Vagina (tissue), 2 donors: ENCODE measurements at regions not wholly inside any gene's neighbourhood (a gene's known extent, or its start where the extent isn't known, plus 50 kb on each side); places are given as distances from the start of the nearest gene placed in this dataset.

Experiments
- DNase-seq, 2 donors: peaks; one replicate each; pipeline ENCODE4 v3.0.0-alpha.2; 2017; ENCODE audit errors: extremely low spot score in 2 of 2
- H3K27ac ChIP-seq: fragments of 200-600 bp; sonication (generic); one replicate; pipeline ENCODE4 v1.5.1; 2019
- H3K27me3 ChIP-seq: fragments of 200-600 bp; sonication (generic); one replicate; pipeline ENCODE4 v1.5.1; 2019
- H3K36me3 ChIP-seq, 2 donors: fragments of 200-600 bp; sonication (generic); one replicate each; pipeline ENCODE4 v1.5.1; 2017 to 2019
- H3K4me1 ChIP-seq: fragments of 200-600 bp; sonication (generic); one replicate; pipeline ENCODE4 v1.5.1; 2019
- H3K4me3 ChIP-seq, 2 donors: fragments of 200-600 bp; sonication (generic); 1 replicate in 1 of 2; 2 replicates in 1 of 2; pipeline ENCODE4 v1.5.1; 2016 to 2019
- H3K9me3 ChIP-seq: fragments of 200-600 bp; sonication (generic); one replicate; pipeline ENCODE4 v1.5.1; 2019
- CTCF ChIP-seq, 3 experiments: fragments of 450-650 bp in 2 of 3; fragments of 200-600 bp in 1 of 3; sonication (generic) in 1 of 3; IDR thresholded peaks; one replicate each; pipeline ENCODE4 v1.5.1; 2017 to 2019; ENCODE audit warnings: antibody characterized with exemption in 3 of 3, mild to moderate bottlenecking in 2 of 3, moderate library complexity in 2 of 3
- POLR2A ChIP-seq, 2 donors: fragments of 450-650 bp; IDR thresholded peaks; one replicate each; pipeline ENCODE4 v1.6.1; 2017; ENCODE audit warnings: antibody characterized with exemption in 2 of 2, mild to moderate bottlenecking in 2 of 2, moderate library complexity in 2 of 2
- POLR2AphosphoS5 ChIP-seq, 2 donors: sonication (generic); formaldehyde crosslinking; IDR thresholded peaks; one replicate each; pipeline ENCODE4 v1.9.0; 2017; ENCODE audit warnings: antibody characterized with exemption in 2 of 2, mild to moderate bottlenecking in 2 of 2, low read depth in 1 of 2; ENCODE audit not compliant: insufficient read depth in 1 of 2
- intact Hi-C: fragments of 100-400 bp; cut with DNase I; formaldehyde crosslinking; loops from one replicate; pipeline ENCODE4 v1.15.1; 2023

GRCh38 chr12:127401005-127401404 lies 866.0 kb upstream of the TMEM132C start:
- Histone ChIP-seq H3K27ac (no peak overlapping the region), H3K36me3 (no peaks in the 10 kb centered on the region), H3K4me3 (no peak overlapping the region), H3K4me1 (no peaks in the 10 kb centered on the region), H3K27me3 (no peaks in the 10 kb centered on the region), H3K9me3 (no peaks in the 10 kb centered on the region)
- TF ChIP-seq CTCF (IDR thresholded peaks at IDR 0.05), result no peak
- TF ChIP-seq POLR2A (IDR thresholded peaks at IDR 0.05), result no peak
- TF ChIP-seq POLR2AphosphoS5 (IDR thresholded peaks at IDR 0.05; ENCODE audit: insufficient read depth in 1 of 2, low read depth in 1 of 2), result no peak
- intact Hi-C loops, result no loop called here
- DNase-seq, result no peak

DNA sequence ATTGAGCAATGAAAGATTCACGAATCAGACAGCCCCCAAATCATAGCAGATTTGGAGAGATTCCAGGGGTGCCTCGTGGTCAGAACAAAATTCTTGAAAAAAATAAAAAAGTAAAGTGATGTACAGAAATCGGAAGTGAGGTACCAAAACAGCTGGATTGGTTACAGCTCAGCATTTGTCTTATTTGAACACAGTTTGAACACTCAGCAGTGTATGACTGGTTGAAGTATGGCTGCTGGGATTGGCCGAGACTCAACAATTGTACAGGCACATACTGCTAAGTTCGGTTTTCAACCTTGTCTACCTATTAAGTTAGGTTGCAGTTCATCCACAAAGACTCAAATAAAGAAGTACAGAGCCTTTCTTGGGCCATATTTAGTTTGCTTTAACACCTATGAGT lies 865.4 kb upstream of the TMEM132C start:
- no peak for TF ChIP-seq POLR2A (IDR thresholded peaks at IDR 0.05)
- TF ChIP-seq POLR2AphosphoS5 (IDR thresholded peaks at IDR 0.05; ENCODE audit: insufficient read depth in 1 of 2, low read depth in 1 of 2), result no peak
- no peak for TF ChIP-seq CTCF (IDR thresholded peaks at IDR 0.05)
- intact Hi-C loops, result no loop called here

DNA sequence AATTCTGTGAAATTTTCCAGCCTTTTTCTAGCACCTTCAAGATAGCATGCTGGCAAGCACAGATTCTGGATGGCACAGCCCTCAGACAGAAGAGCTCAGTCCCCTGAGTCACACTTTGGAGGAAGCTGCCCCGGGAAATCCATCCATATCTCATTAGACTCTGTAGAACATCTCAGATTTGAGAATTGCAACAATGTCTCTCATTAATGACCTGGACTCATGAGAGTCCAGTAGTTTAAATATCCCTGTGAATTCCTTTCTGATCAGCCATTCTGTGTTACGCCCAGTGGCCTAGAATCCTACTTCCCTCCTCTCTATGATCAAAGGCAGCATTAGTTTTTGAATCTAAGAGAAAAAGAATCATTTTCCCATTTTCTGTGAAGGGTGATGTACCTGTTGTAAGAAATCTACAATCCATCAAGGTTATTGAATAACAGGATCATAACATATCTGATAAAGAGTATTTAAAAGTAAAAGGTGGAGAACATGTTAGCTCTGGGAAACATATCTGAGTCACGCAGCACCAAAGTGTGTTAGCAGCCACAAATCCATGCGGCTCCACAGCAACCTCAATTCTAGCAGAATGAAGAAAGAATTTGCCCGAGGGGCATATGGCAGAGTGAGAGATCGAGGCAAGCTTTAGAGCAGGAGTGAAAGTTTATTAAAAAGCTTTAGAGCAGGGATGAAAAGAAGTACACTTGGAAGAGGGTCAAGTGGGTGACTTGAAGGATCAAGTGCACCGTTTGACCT lies 855.6 kb upstream of the TMEM132C start:
- TF ChIP-seq CTCF (IDR thresholded peaks at IDR 0.05) (no peak), POLR2A (IDR thresholded peaks at IDR 0.05) (no peak), POLR2AphosphoS5 (IDR thresholded peaks at IDR 0.05; ENCODE audit: insufficient read depth in 1 of 2, low read depth in 1 of 2) (no peak)
- H3K27me3 ChIP-seq, result no peaks in the 10 kb centered on the region
- intact Hi-C loops, result no loop called here
- H3K9me3 ChIP-seq, result no peaks in the 10 kb centered on the region
- H3K27ac ChIP-seq, result no peak overlapping the region
- no peaks in the 10 kb centered on the region for H3K4me1 ChIP-seq
- no peak for DNase-seq
- no peaks in the 10 kb centered on the region for H3K36me3 ChIP-seq
- H3K4me3 ChIP-seq, result no peak overlapping the region

More for the DNA sequence above, 865.4 kb upstream of the TMEM132C start:
- Histone ChIP-seq H3K36me3 (no peaks in the 10 kb centered on the region), H3K4me1 (no peaks in the 10 kb centered on the region), H3K4me3 (no peak overlapping the region), H3K27ac (no peak overlapping the region), H3K27me3 (no peaks in the 10 kb centered on the region), H3K9me3 (no peaks in the 10 kb centered on the region)
- no peak for DNase-seq

DNA sequence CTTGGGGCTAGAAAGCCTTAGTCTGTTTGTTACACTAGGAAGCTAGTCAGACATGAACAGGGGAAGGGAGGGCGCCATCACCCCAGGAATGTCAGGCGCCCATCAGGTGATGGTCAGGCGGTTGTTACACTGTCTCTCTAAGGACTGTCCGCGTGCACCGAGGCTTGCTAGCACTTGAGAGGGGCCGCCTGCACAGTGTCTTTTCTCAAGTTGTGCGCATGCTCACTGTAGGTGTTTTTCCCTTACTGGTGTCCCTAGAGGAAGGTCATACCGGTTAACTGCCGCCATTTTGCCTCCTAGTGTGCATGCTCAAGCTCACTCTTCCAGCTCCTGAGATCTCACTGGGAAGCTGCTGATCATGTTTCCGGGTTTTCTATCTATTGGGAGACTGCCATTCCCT lies 855.0 kb upstream of the TMEM132C start:
- Histone ChIP-seq H3K9me3 (no peaks in the 10 kb centered on the region), H3K27ac (no peak overlapping the region), H3K4me3 (no peak overlapping the region), H3K27me3 (no peaks in the 10 kb centered on the region), H3K36me3 (no peaks in the 10 kb centered on the region), H3K4me1 (no peaks in the 10 kb centered on the region)
- TF ChIP-seq CTCF (IDR thresholded peaks at IDR 0.05) (no peak), POLR2AphosphoS5 (IDR thresholded peaks at IDR 0.05; ENCODE audit: insufficient read depth in 1 of 2, low read depth in 1 of 2) (no peak), POLR2A (IDR thresholded peaks at IDR 0.05) (no peak)
- DNase-seq, result peak in 1 of 2 donors; percentile 65
- intact Hi-C loops, result no loop called here

- DNase-seq, result no peak
These were observed 854.1 kb upstream of the TMEM132C start for GRCh38 chr12:127412866-127413265.

More at GRCh38 chr12:127412866-127413265, 854.1 kb upstream of the TMEM132C start:
- Histone ChIP-seq H3K36me3 (no peaks in the 10 kb centered on the region), H3K4me3 (no peak overlapping the region), H3K27me3 (no peaks in the 10 kb centered on the region), H3K27ac (no peak overlapping the region), H3K9me3 (no peaks in the 10 kb centered on the region), H3K4me1 (no peaks in the 10 kb centered on the region)
- TF ChIP-seq POLR2AphosphoS5 (IDR thresholded peaks at IDR 0.05; ENCODE audit: insufficient read depth in 1 of 2, low read depth in 1 of 2), result no peak
- TF ChIP-seq POLR2A (IDR thresholded peaks at IDR 0.05), result no peak
- no peak for TF ChIP-seq CTCF (IDR thresholded peaks at IDR 0.05)
- intact Hi-C loops, result no loop called here
